MCF 10A (cell line): ENCODE measurements at regions not wholly inside any gene's neighbourhood (a gene's known extent, or its start where the extent isn't known, plus 50 kb on each side); places are given as distances from the start of the nearest gene placed in this dataset.

Experiments used
- BruUV-seq: library from RNA; stranded (reverse); fragments of 400-500 nt; replicated peaks from 2 replicates; lab custom pipeline; 2021; lab: Mats Ljungman, UMichigan
- CTCF ChIA-PET: fragments of 300-600 bp; sonication (Branson Sonifier 250); formaldehyde crosslinking; extraction: SDS; loops from one replicate; lab custom pipeline; 2021; ENCODE audit warnings: antibody characterized with exemption, inconsistent platforms; lab: Yijun Ruan, JAX
- POLR2A ChIA-PET: fragments of 300-600, 350-650 bp; sonication (Branson Sonifier 250); formaldehyde crosslinking; extraction: SDS; loops from one replicate; lab custom pipeline; 2020; ENCODE audit warnings: antibody characterized with exemption, inconsistent platforms; lab: Yijun Ruan, JAX
- DNase-seq: peaks from one replicate; pipeline ENCODE4 v3.0.0-alpha.2; 2018; ENCODE audit not compliant: unreplicated experiment
- H3K27ac Mint-ChIP-seq: one replicate; pipeline ENCODE4 v1.8.0; 2022; ENCODE audit warnings: mild to moderate bottlenecking, low read depth, mixed read lengths; ENCODE audit not compliant: unreplicated experiment
- H3K27me3 Mint-ChIP-seq: one replicate; pipeline ENCODE4 v1.8.0; 2022; ENCODE audit warnings: mixed read lengths; ENCODE audit not compliant: insufficient read depth, unreplicated experiment
- H3K36me3 Mint-ChIP-seq: one replicate; pipeline ENCODE4 v1.8.0; 2022; ENCODE audit warnings: mild to moderate bottlenecking, moderate library complexity, mixed read lengths; ENCODE audit not compliant: insufficient read depth, unreplicated experiment
- H3K4me1 Mint-ChIP-seq: one replicate; pipeline ENCODE4 v1.8.0; 2022; ENCODE audit warnings: mixed read lengths; ENCODE audit not compliant: insufficient read depth, unreplicated experiment
- H3K4me3 Mint-ChIP-seq: one replicate; pipeline ENCODE4 v1.8.0; 2022; ENCODE audit warnings: mild to moderate bottlenecking, moderate library complexity, mixed read lengths; ENCODE audit not compliant: unreplicated experiment
- H3K9me3 Mint-ChIP-seq: one replicate; pipeline ENCODE4 v1.8.0; 2022; ENCODE audit warnings: mixed read lengths; ENCODE audit not compliant: unreplicated experiment
- intact Hi-C: fragments of 100-400 bp; cut with micrococcal nuclease; formaldehyde crosslinking; loops from 2 replicates; pipeline ENCODE4 v1.14.1; 2022
- TF ChIP-seq, protein P1 (sequence below): fragments of 200-600 bp; IDR thresholded peaks from one replicate; pipeline ENCODE4 v1.8.0; 2022; ENCODE audit warnings: antibody characterized with exemption, mild to moderate bottlenecking; ENCODE audit not compliant: unreplicated experiment

- peaks cover 14% of the 10 kb centered on the region for H3K4me1 Mint-ChIP-seq
- H3K4me3 Mint-ChIP-seq = no peak overlapping the region
- no peak for DNase-seq
- CTCF ChIA-PET = interaction anchor here (0.8 to 1.2 kb wide), 2 partner anchors 51 to 301 kb away, joined by 3 to 4 read pairs; no protein-coding TSS in a partner anchor
- H3K27me3 Mint-ChIP-seq = no peaks in the 10 kb centered on the region
- POLR2A ChIA-PET = interaction anchor here (0.6 to 3.1 kb wide), 3 partner anchors 9 to 57 kb away, joined by 3 to 15 read pairs (median 3); no protein-coding TSS in a partner anchor
- H3K27ac Mint-ChIP-seq = no peak overlapping the region
- no peaks in the 10 kb centered on the region for H3K9me3 Mint-ChIP-seq
- TF ChIP-seq, protein P1, sequence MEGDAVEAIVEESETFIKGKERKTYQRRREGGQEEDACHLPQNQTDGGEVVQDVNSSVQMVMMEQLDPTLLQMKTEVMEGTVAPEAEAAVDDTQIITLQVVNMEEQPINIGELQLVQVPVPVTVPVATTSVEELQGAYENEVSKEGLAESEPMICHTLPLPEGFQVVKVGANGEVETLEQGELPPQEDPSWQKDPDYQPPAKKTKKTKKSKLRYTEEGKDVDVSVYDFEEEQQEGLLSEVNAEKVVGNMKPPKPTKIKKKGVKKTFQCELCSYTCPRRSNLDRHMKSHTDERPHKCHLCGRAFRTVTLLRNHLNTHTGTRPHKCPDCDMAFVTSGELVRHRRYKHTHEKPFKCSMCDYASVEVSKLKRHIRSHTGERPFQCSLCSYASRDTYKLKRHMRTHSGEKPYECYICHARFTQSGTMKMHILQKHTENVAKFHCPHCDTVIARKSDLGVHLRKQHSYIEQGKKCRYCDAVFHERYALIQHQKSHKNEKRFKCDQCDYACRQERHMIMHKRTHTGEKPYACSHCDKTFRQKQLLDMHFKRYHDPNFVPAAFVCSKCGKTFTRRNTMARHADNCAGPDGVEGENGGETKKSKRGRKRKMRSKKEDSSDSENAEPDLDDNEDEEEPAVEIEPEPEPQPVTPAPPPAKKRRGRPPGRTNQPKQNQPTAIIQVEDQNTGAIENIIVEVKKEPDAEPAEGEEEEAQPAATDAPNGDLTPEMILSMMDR = no peak
- no TSS peak for BruUV-seq
- no peaks in the 10 kb centered on the region for H3K36me3 Mint-ChIP-seq
- intact Hi-C loops = no loop called here
Measured at GRCh38 chr11:95455228-95455970, 224.4 kb upstream of the SESN3 start.

GRCh38 chr11:95453616-95454171 lies 222.7 kb upstream of the SESN3 start:
- BruUV-seq = no TSS peak
- H3K27me3 Mint-ChIP-seq = no peaks in the 10 kb centered on the region
- ChIA-PET POLR2A (interaction anchor here (1.0 to 3.1 kb wide), 2 partner anchors 9 to 58 kb away, joined by 4 to 15 read pairs; no protein-coding TSS in a partner anchor), CTCF (interaction anchor here (0.7 to 1.2 kb wide), 3 partner anchors 8 to 93 kb away, joined by 3 to 6 read pairs (median 4); no protein-coding TSS in a partner anchor)
- H3K4me3 Mint-ChIP-seq = no peak overlapping the region
- peaks cover 14% of the 10 kb centered on the region for H3K4me1 Mint-ChIP-seq
- TF ChIP-seq, protein P1 = no peak
- no peaks in the 10 kb centered on the region for H3K9me3 Mint-ChIP-seq
- DNase-seq = peak; percentile 45
- H3K36me3 Mint-ChIP-seq = no peaks in the 10 kb centered on the region
- H3K27ac Mint-ChIP-seq = no peak overlapping the region
- intact Hi-C loops = loop anchor here (5.0 kb wide), 1 partner anchor 226 kb away; no protein-coding TSS in a partner anchor

- H3K4me3 Mint-ChIP-seq = no peak overlapping the region
- intact Hi-C loops = loop anchor here (5.0 kb wide), 1 partner anchor 224 kb away; no protein-coding TSS in a partner anchor
- peaks cover 14% of the 10 kb centered on the region for H3K4me1 Mint-ChIP-seq
- BruUV-seq = no TSS peak
- H3K9me3 Mint-ChIP-seq = no peaks in the 10 kb centered on the region
- no peaks in the 10 kb centered on the region for H3K36me3 Mint-ChIP-seq
- H3K27me3 Mint-ChIP-seq = no peaks in the 10 kb centered on the region
- ChIA-PET CTCF (no interaction called here), POLR2A (interaction anchor here (0.6 to 0.8 kb wide), 2 partner anchors 8 to 660 kb away, joined by 3 to 4 read pairs; no protein-coding TSS in a partner anchor)
- TF ChIP-seq, protein P1 = no peak
- DNase-seq = peak; percentile 69
- no peak overlapping the region for H3K27ac Mint-ChIP-seq
Measured at GRCh38 chr11:95451682-95452081, 220.7 kb upstream of the SESN3 start.

DNA sequence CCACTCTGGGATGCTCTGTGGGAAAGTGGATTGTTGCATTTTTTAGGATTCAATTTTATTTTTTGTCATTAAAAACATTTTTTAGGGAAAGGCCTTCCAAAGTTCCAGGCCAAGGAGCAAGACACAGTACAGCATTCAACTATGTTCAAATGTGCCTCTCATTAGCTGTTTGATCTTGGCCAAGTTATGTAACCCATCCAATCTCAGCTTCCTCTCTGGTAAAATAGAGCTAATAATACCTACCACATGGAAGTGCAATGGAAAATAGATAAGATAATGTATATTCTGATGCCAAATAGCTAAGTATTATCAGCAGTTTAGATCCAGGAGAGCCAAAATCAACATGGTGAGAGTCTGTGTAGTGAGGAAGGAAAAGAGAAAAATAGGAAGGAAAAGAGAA lies 220.3 kb upstream of the SESN3 start:
- no peak overlapping the region for H3K4me3 Mint-ChIP-seq
- CTCF ChIA-PET = interaction anchor here (1.3 kb wide), 1 partner anchor 30 kb away, joined by 5 read pairs; no protein-coding TSS in a partner anchor
- H3K27me3 Mint-ChIP-seq = no peaks in the 10 kb centered on the region
- no peaks in the 10 kb centered on the region for H3K36me3 Mint-ChIP-seq
- H3K4me1 Mint-ChIP-seq = peaks cover 14% of the 10 kb centered on the region
- TF ChIP-seq, protein P1 = no peak
- H3K9me3 Mint-ChIP-seq = no peaks in the 10 kb centered on the region
- intact Hi-C loops = loop anchor here (5.0 kb wide), 1 partner anchor 224 kb away; no protein-coding TSS in a partner anchor
- BruUV-seq = no TSS peak
- no peak overlapping the region for H3K27ac Mint-ChIP-seq
- DNase-seq = no peak
- POLR2A ChIA-PET = interaction anchor here (0.6 to 0.8 kb wide), 2 partner anchors 8 to 660 kb away, joined by 3 to 4 read pairs; no protein-coding TSS in a partner anchor
